ENCODE measurements at regions not wholly inside any gene's neighbourhood (a gene's known extent, or its start where the extent isn't known, plus 50 kb on each side); places are given as distances from the start of the nearest gene placed in this dataset.

- CTCF ChIA-PET: no interaction called here
- Histone ChIP-seq H3K4me1 (ENCODE audit: control insufficient read depth, insufficient read depth, low read length) (no peaks in the 10 kb centered on the region), H3K4me3 (ENCODE audit: low read depth, low read length) (no peak overlapping the region), H3K36me3 (ENCODE audit: control insufficient read depth in 2 of 2, insufficient read depth in 1 of 2, low read length in 2 of 2) (no peaks in the 10 kb centered on the region), H3K27ac (ENCODE audit: extremely low read depth, low read depth, low read length) (no peak overlapping the region), H3K9me3 (ENCODE audit: control insufficient read depth, insufficient read depth, low read depth, low read length) (no peaks in the 10 kb centered on the region)
- TF ChIP-seq ZNF10 (tag by site-specific recombination; IDR thresholded peaks at IDR 0.05): no peak
- TF ChIP-seq KLF16 (tag by site-specific recombination; IDR thresholded peaks at IDR 0.05): no peak
- no peak for TF ChIP-seq ZNF394 (tag by site-specific recombination; IDR thresholded peaks at IDR 0.05; ENCODE audit: borderline replicate concordance)
- no peak for TF ChIP-seq ELK4 (IDR thresholded peaks at IDR 0.05; ENCODE audit: borderline replicate concordance, low read depth, low read length)
- TF ChIP-seq SETDB1 (IDR thresholded peaks at IDR 0.05; ENCODE audit: insufficient read length, low read length): no peak
- TF ChIP-seq ZIC2 (tag by site-specific recombination; IDR thresholded peaks at IDR 0.05): no peak
- TF ChIP-seq KLF17 (tag by site-specific recombination; IDR thresholded peaks at IDR 0.05): no peak
- no peak for TF ChIP-seq ZNF513 (tag by site-specific recombination; IDR thresholded peaks at IDR 0.05)
- TF ChIP-seq PRDM2 (tag by site-specific recombination; IDR thresholded peaks at IDR 0.05; ENCODE audit: borderline replicate concordance): no peak
- no peak for TF ChIP-seq ZNF585B (tag by site-specific recombination; IDR thresholded peaks at IDR 0.05)
- TF ChIP-seq CTCF (tag by site-specific recombination; IDR thresholded peaks at IDR 0.05): no peak
- TF ChIP-seq PRDM4 (tag by site-specific recombination; IDR thresholded peaks at IDR 0.05): no peak
- POLR2A ChIA-PET: no interaction called here
These were observed 446.7 kb downstream of the DMRTA1 start for GRCh38 chr9:22893196-22893843.
